ENCODE measurements at regions not wholly inside any gene's neighbourhood (a gene's known extent, or its start where the extent isn't known, plus 50 kb on each side); places are given as distances from the start of the nearest gene placed in this dataset.
A peak's percentile ranks its signal among the peaks of the same experiment; 100 is the strongest.

- no peak for DNase-seq (ENCODE audit: low spot score)
Measured at GRCh38 chr6:155527443-155527842, 71.8 kb upstream of the NOX3 start.

GRCh38 chr6:155523821-155524651 lies 68.4 kb upstream of the NOX3 start:
- no peak for DNase-seq (ENCODE audit: low spot score)

GRCh38 chr6:155521719-155522118 lies 66.1 kb upstream of the NOX3 start:
- no peak for DNase-seq (ENCODE audit: low spot score)

GRCh38 chr6:155520078-155520477 lies 64.4 kb upstream of the NOX3 start:
- no peak for DNase-seq (ENCODE audit: low spot score)

- DNase-seq (ENCODE audit: low spot score): peak; percentile 15
Measured at GRCh38 chr6:155519176-155519738, 63.6 kb upstream of the NOX3 start.

- DNase-seq (ENCODE audit: low spot score): no peak
Measured at GRCh38 chr6:155517294-155517693, 61.7 kb upstream of the NOX3 start.

- no peak for DNase-seq (ENCODE audit: low spot score)
Measured at GRCh38 chr6:155510879-155511278, 55.2 kb upstream of the NOX3 start.

- DNase-seq (ENCODE audit: low spot score): no peak
Measured at GRCh38 chr6:155509743-155510475, 54.3 kb upstream of the NOX3 start.

GRCh38 chr6:155505608-155505989 lies 50.0 kb upstream of the NOX3 start:
- no peak for DNase-seq (ENCODE audit: low spot score)
